NCI-H82 treated with DMSO at 0.1 percent for 48 hours (cell line): ENCODE measurements at regions not wholly inside any gene's neighbourhood (a gene's known extent, or its start where the extent isn't known, plus 50 kb on each side); places are given as distances from the start of the nearest gene placed in this dataset.

ENCODE experiments used
- DNase-seq: peaks from one replicate; lab custom pipeline; 2025; ENCODE audit not compliant: unreplicated experiment; lab: John Stamatoyannopoulos, UW

- no peak for DNase-seq
These were observed 300.7 kb downstream of the ZNF536 start for GRCh38 chr19:30672926-30673325.

DNA sequence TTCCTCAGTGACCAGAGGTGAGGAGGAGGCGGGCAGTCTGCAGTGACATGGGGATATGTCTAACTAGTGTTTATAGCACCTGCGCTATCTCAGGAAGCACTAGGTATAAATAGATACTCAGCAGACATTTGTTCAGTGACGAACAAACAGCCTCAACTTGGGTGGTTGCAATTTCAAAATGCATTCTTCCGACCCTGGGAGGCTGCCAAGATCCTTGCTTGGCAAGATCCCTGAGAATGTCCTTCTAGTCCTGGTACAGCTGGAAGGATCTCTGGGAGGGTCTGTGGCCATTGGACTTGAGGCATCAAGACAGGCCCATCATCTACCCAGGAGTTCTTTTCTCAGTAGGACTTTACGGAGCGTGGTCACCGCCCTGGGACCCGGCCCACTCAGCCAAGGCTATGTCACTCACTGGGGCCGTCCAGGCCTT, 299.5 kb downstream of the ZNF536 start:
- no peak for DNase-seq

DNA sequence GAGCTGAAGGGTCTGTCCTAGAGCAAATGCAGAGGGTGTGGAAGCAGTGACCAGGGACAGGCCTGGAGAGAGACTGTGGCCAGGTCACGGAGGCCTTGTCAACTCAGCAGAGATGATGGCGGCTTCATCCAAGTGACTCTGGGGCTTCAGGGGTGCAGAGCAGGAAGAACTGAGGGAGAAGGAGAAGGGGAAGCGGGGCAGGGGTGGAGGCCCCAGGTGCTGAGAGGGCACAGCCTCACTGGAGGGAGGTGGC, 299.1 kb downstream of the ZNF536 start:
- no peak for DNase-seq

GRCh38 chr19:30670562-30671366, 298.6 kb downstream of the ZNF536 start:
- DNase-seq: no peak

- DNase-seq: no peak
These were observed 297.8 kb downstream of the ZNF536 start for GRCh38 chr19:30670011-30670329.

DNA sequence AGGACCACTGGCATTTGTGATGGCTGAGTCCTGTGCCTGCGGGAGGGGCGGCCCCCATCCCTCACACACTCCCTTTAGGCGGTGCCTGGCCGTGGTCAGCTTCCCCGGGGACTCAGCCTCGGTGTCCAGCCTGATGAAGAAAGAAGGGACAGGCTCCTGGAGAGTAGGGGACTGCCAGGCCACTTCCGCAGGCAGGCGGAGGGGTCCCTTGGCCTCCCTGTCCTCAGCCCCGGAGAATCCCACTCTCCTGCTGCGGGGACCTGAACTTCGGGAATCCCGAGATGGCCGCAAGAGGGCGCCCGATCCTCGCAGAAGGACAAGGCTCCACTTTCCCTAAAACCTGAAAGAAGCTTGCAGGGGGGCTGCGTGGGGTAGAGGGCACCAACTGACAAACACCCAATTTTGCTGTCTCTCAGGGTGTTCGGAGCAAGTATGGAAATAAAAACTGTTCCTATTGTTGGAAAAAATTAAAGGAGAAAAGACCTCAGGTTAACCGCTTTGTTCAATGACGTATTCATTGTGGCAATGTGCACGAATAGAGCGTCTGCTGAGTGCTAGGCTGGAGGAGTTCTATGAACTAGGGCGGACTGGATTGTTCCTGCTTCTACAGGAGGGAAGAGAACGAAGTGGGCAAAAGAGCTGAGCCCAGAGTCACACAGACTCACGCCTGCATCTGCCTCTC, 297.3 kb downstream of the ZNF536 start:
- DNase-seq: peak; percentile 40

GRCh38 chr19:30668521-30669155, 296.5 kb downstream of the ZNF536 start:
- no peak for DNase-seq

GRCh38 chr19:30667746-30668145, 295.6 kb downstream of the ZNF536 start:
- DNase-seq: no peak

DNA sequence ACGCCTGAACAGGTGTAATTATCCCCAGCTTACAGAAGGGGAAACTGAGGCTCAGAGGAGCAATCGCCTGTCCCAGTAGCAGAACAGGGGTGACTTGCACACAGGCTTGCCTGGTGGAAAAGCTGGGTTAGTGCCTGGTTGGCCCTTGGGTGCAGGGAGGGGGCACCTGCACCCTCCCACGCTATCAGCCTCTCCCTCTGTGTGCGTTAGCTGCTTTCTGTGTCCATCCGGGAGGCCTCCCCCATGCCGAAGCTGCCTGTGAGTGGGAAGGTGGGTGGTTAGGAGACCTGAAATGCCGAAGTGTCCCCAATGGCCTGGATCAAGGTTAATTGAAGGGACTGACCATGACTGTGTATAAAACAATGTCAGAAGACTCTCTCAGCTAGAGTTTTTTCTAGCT, 295.0 kb downstream of the ZNF536 start:
- DNase-seq: no peak

- peak; percentile 43 for DNase-seq
These were observed 294.2 kb downstream of the ZNF536 start for GRCh38 chr19:30666301-30666803.

- DNase-seq: no peak
These were observed 293.3 kb downstream of the ZNF536 start for GRCh38 chr19:30665449-30665848.

GRCh38 chr19:30663611-30664174, 291.5 kb downstream of the ZNF536 start:
- peak; percentile 97 for DNase-seq

DNA sequence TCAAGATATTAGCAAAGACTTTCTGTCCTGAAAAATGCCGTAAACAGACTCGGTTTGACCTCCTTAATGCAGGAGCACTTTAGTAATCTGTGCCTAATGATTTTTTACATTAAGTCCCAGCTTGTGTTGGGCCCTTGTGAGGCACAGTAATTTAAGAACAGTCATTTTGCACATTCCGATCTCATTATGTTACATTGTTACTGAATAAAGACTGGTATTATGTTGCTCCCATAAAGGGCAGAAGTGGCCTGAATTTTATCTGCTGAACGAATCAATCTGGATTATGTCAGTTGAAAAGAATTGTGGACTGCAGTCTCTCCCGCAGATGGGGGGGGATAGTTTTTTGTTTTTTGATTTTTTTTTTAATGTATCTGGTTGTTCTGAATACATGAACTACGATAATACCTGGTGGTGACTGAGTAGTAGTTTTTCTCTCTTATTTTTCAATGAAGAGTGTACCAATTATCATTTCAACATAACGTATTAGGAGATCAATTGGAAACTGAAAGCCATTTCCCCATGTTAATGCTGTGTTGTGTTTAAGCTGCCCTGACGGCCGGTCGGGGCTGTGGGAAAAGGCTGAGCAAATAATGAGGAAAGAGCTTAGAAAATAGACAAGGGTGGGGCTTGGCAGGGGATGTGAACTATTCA, 290.2 kb downstream of the ZNF536 start:
- DNase-seq: peak; percentile 75

DNA sequence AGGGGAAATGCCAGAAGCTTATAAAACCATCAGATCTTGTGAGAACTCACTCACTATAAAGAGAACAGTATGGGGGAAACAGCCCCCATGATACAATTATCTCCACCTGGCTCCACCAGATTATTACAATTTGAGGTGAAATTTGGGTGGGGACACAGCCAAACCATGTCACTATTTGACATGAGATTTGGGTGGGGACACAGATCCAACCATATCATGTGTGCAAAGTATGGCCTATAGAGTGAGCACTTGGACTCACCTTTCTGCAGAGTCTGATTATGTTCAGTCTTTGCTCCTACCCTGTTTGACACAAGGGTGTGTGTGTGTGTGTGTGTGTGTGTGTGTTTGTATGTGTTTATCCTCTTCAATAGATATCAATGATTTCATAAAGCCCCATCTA, 287.5 kb downstream of the ZNF536 start:
- DNase-seq: no peak

- no peak for DNase-seq
These were observed 284.4 kb downstream of the ZNF536 start for GRCh38 chr19:30656520-30657100.

DNA sequence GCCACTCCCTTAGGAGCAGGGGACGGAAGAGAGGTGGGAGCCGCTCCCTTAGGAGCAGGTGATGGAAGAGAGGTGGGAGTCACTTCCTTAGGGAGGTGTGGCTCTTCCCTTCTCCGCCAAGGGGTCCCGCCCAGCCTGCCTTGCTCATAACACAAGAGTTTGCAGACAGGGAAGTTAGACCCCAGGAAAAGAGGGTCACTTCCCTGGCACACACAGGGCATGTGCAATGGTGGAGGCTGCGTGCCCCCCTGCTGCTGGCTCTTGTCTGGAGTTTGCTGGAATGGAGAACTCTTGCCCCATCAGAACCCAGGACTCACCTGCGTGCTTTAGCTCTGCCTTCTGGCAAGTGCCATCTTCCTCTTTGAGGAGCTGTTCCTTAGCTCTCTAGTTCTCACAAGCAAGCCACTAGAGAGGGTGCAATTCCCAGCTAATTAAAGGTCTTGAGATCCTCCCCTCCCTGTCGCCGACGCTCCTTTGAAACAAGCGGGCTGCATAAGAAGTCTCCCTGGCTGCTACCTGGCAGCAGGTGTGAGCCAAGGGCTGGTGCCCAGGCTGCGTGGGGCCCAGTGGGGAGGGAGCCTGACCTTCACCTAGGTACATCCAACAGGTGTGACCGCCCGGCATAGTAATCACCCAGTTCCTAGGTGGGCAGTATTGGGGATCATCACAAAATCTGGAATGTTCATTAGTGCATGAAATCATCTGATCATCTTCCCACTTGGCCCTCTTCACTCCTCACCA, 281.6 kb downstream of the ZNF536 start:
- no peak for DNase-seq

DNA sequence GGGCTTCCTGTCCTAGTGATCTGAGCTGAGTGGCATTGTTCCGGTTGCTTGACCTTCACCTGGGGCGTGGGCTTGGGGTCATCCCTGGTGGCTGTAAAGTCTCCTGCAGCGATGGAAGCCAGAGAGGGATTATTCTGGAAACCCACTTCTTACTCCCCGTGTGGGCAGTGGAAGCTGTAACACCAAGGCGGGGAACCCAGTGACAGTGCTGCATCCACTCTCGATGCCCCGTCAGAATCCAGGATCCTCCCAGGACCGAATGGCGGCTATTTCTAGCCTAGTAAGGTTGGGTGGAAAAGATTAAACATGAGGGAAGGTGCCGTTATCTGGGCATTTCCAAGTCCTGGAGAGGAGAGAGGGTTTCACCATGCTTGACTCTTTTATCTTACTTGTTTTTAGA, 280.6 kb downstream of the ZNF536 start:
- DNase-seq: no peak

GRCh38 chr19:30651691-30652090, 279.5 kb downstream of the ZNF536 start:
- no peak for DNase-seq

DNA sequence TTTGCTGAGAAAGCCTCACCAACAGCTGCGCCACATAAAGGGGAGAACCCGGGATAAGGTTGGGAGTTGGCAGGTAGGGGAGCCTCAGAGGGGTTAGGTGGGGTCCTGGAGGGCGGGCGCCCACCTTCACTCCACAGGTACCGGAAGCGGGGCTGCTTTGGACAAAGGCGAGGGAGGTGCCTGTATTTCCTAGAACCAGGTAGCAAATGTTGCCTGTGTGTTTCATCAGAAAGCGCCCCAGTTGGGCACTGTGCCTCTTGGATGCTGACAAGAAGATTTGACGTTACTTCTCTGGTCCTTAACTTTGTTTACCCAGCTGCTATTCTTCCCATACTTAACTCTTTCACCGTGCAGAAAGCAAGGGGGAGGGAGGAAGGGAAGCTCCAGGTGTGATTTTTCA, 278.9 kb downstream of the ZNF536 start:
- DNase-seq: no peak

DNA sequence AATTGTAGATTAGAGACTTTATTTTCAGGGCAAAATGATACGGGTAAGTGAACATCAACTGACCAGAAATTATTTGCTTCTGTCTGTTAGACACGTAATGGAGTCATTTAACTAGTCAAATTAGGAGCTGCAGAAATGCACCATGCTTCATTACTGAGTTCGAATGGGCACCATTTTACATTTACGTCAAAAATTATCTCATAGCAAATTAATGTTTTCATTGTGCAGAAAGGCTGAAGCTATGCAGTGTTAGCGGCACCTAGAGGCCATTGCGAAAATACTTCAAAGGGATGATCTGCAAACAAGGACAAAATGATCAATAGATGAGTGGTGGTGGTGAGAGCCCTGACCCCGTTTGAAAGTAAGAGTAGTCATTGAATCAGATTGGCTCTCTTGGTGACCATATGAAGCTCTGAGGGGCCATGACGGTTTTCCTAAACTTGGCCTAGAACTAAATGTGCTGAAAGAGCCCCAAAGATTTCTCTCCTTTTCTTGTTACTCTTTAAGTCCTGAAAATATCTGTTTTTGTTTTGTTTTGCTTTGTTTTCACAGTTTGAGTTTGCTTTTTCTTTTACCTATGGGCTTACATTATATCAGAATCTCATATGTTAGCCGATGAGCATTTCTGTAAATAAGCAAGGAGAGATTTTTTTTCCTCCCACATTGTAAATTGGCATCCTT, 277.9 kb downstream of the ZNF536 start:
- DNase-seq: peak; percentile 45
